Myocyte (in vitro differentiated cells): ENCODE measurements at regions not wholly inside any gene's neighbourhood (a gene's known extent, or its start where the extent isn't known, plus 50 kb on each side); places are given as distances from the start of the nearest gene placed in this dataset.

ENCODE experiments used
- DNase-seq: peaks from one replicate; pipeline ENCODE4 v3.0.0-alpha.2; 2012; ENCODE audit warnings: low read depth

DNA sequence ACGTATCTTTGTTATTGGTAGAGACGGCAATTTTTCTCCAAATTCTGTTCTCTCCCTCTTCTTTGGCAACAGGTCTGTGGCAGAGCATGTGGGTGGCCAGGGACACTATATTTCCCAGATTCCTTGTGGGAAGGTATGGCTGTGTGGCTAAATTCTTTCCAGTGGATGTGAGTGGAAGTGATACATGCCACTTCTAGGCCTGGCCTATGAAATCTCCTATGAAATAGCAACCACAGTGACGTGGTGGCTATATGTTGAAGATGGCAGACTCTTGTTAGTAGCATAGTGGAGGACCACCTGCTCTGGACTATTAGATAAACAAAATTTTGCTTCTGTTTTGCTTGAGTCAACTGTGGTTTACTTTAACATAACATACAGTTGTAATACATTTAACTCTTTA lies 243.3 kb downstream of the IL20RB start:
- DNase-seq: no peak

DNA sequence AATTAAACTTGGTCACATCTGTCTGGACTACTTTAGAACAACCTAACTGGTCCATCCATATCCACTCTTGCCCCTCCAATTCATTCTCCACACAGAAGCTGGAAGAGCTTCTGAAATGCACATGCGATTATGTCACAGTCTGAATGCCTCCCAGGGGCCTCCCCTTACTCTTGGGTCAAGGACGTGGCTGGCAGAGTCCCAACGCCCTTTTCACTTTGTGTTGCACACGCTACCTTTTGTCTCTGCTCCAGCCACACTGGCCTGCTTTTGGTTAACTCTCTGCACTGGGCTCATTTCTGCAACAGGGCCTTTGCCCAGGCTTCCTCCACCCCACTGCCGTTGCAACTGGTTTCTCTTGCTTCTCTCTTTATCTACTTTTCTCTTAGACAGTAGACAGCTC lies 245.2 kb downstream of the IL20RB start:
- no peak for DNase-seq

DNA sequence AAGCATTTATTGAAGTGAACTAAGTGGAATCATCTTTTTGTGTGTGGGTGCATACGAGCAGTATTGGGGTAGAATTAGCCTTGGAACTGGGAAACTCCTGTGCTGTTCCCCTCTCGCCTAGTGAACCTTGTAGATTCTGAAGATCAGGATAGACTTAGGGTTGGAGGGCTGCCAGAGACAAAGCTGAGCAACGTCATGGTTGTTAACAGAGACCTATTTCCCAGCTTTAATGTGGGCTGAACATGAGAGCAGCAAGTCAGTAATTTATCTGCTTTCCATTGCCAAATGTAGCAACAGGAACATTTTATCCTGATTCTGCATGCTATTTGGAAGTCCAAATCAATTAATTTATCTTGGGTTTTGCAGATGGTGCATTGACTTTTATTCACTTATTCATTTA lies 246.6 kb downstream of the IL20RB start:
- DNase-seq: no peak

DNA sequence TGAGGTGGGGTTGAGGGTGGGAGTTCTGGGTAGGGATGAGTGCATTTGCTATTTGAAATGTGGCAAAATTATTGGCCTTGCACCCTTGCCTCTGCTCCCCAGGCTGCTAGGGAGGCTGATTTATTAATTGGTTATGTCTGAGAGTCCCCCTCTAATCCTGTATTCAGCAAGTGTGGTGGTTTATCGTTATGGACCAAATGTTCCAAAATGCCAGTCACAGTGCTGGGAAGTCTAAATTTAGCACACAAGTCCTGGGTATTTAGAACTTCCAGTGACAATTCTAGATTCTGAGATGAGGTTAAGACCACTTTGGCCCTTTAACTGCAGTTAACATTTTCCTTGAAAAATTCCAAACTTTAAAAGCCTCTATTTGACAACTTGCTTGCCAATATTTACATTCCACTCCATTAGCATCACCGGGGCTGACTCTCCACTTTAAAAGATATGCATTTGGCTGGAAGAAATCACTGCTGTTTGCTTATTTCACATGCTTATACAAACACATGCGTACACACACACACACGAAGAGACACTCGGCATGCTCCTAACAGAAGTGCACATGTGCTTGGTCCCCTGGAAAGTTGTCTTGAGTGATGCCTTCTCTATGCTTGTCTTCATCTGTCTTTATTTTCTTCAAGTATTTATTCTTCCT lies 247.7 kb downstream of the IL20RB start:
- no peak for DNase-seq

DNA sequence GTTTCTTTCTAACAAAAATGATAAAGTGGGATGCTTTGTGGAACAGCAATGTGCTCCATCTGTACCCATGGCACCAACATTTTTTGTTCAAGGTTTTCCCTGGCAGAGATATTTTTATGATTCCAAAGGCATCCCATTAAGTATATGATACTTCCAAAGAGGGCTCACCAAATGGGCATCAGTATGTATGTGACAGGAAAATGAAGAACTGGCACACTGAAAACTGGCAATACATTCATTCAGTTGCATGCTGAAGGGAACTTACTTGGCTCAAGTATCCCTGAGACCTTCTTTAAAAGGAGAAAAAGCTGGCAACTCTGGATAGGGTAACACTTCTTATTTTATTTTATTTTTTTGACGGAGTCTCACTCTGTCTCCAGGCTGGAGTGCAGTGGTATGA lies 249.8 kb downstream of the IL20RB start:
- no peak for DNase-seq

DNA sequence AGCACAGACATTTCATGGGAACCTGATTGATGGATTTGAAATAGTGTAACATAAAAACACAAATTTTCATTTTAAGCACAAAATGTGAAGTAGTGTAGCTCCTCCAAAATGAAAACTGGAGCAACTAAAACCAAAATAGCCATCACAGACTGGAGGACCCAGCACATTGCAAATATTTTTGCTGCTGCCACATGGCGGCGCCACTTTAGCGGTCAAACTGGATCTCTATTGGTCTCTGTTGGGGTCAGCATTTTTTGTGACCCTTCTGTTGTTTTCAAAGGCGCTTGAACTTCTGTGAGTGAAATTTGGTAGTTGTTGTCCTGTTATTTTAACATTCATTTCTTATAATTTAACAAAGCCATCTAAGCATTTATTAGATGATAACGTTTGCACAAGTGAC lies 259.9 kb downstream of the IL20RB start:
- DNase-seq: no peak

DNA sequence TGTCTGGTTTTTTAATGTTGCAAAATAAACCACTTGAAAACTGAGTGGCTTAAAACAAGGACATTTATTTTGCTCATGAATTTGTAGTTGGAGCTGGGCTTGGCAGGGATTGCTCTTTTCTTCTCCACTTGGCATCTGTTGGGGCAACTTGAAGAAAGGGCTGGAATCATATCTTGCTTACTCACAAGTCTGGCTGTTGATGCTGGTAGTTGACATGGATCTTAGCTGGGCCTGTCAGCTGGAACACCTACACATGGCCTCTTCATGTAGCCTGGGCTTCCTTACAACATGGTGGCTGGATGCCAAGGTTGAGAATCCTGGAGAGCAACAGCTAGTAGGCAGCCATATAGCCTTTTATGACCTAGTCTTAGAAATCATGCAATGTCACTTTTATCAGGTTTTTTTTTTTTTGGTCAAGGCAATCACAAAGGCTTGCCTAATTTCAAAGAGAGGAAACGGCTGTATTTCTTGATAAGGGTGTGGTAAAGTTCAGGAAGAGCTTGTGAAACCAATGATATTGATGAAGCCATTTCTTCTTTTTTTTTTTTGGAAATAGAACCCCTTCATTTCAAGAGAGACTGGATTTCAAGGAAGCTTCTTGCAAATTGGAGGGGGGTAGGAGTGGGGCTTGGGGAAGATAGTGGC lies 262.1 kb downstream of the IL20RB start:
- DNase-seq: no peak

- DNase-seq: no peak
Measured at GRCh38 chr3:137222736-137223225, 265.0 kb downstream of the IL20RB start.

- no peak for DNase-seq
Measured at GRCh38 chr3:137224464-137224863, 266.7 kb downstream of the IL20RB start.

DNA sequence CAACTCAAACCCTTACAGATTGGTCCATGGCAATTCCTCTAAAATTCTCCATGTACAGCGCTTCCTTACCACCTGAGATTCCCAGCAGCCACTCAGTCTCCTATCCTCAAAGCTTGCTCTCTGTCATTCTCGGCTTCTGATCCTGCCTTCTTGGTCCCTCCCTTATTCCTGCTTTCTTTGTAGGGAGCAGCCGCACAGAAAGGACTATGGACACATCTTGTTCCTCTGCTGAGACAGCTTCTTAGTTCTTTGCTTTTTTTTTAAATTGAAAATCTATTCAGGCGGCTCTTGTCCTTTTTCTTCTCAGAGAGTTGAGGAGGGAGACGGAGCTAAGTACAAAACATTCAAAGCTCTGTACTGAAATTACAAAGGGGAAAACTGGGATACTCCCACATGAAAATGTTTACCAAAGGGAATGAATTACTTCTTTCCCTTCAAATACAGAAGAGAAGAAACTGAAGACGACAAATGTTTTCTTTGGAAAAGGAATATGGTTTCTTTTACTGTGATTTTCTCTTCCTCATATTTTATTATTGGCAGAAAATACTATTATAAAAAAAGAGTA lies 285.1 kb downstream of the IL20RB start:
- no peak for DNase-seq

DNA sequence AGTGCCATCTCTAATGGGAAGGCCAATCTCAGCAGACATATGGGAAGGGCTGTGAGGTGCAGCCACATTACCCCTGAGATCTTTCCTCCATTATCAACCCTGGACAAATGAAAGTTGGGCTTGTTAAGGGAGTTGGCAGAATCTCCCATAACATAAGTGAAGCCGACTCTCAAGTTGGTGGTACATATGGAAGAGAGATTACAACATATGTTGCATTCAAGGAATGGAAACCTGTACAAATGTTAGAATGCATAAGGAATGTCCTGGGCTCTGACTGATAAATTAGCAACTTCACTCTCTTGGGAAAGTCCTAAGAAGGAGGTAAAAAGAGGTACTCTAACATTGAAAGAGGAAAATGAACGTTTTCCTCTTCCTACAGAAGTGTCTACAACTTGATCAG lies 288.7 kb downstream of the IL20RB start:
- no peak for DNase-seq

GRCh38 chr3:137249311-137249940 lies 291.6 kb downstream of the IL20RB start:
- no peak for DNase-seq

DNA sequence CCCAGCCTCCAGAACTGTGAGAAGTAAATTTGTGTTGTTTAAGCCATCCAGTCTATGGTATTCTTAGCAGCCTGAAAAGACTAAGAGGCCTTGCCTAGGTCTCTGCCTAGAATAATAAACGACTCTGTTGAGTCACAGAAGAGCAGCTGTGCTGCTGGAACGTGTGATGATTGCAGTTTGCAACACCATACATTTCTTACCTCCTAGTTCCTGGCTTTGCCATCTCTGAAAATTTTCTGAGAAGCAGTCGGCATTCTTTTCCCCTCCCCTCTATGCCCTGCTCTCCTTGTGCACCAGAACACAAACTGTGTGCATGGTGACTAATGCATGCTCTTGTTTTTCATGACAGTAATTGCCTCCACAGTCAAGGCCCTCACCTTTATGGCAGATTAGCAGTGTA lies 301.3 kb downstream of the IL20RB start:
- no peak for DNase-seq

DNA sequence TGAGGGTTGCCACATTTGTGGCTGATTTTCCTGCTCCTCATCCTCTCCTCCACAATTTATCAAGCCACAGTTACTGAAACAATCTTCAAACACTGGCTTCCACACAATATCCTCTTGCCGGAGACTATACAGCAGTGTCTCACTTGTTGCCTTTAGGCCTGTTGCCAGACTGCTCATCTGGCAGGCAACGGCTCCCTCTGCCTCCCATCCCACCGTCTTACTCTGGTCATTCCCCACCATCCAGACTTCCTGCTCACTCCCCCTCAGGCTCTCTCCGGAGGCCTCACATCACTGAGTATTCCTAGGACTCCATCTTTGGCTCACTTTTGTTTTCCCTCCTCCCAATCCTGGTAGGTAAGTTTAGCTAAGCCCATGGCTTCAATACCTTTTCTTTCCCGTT lies 301.9 kb downstream of the IL20RB start:
- DNase-seq: no peak

DNA sequence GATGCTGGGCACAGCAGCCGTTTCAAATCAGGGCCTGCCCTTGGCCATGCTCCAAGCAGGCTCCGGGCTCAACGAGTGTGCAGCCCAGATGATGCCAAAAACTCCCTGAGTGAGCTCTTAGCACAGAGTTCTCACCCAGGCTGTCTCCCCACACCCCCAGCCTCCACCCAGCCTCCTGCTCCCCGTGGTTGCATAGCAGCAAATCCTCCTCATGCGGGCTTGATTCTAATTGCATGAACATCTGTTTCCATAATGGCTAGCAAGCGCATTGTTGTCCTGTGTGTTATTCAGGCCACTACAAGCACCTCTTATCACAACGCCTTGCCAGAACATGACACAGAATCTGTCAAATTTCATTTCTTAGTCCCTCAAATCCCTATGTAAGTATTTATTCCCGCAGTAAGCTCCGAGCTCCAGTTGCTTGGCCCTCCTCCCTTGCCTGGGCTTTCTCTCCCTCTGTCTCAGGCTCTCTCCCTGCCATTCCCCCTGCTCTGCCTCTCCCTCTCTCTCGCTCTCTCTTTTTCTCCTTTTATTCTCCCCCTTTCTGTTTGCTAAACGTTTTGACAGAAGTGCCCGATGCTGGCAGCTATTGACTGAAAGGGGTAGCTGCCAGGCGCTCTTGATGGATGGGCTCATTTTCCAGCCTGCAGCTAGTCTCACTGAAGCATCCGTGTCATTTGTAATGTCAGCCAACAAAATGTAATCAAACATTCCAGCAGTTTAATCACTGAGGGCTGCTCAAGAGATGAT lies 306.5 kb downstream of the IL20RB start:
- DNase-seq: no peak

DNA sequence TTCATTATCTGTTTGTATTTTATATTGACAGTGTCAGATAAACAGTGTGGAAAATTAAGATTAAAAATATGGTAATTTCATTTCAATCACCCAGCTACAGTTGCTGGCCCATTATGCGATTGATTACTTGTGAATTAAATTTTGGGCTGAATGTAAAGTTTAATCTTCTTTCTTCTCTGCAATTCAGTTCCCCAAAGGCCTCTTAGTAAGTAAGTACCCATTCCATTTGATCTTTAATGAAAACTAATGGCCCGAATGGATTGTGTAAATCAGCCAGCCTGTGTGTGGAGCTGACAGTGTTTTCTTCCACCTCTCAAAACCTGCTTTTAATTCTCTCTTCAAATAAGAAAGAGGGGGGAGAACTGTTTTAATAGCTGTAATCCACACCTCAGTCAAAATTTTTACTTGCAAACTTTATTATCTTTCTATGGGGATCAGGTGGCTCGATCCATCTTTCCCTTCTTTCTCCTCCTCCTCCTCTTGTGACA lies 307.1 kb downstream of the IL20RB start:
- DNase-seq: no peak

DNA sequence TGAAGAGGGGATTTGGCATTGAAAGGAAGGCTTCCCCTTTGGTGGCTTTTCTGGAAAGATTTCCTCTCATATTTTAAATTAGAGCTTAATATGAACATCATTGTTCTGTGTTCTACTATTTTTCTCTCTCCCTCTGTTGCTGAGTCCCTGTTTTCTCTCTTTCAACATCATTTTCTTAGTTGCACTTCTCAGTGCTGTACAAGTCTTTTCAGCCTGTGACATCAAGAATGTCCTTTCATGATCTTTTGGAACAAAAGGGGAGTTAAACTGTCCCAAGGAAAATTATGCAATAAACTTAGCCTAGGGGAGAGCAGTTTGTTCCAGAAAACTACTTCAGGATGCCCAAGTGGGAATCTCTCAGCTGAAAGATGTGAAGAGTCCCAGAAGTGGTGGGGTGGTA lies 325.1 kb downstream of the IL20RB start:
- DNase-seq: no peak

DNA sequence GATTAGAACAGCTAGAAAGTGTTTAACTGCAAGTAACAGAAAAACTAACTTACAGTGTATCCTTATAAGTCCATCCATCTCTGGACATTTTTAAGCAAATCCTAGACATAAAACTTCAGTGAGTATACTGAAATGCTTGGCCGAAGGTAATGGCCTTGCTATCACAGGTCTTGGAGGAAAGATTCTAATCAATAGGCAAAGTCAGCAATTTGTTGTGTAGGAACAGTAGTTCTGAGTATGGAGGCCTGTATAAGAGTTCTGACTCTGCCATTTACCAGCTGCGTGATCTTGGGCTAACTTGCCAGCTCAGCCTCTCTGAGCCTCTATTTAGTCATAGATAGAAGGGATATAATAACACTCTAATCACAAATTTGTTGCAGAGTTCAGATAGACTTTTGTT lies 328.1 kb downstream of the IL20RB start:
- no peak for DNase-seq

- no peak for DNase-seq
Measured at GRCh38 chr3:137293086-137293485, 335.3 kb downstream of the IL20RB start.

DNA sequence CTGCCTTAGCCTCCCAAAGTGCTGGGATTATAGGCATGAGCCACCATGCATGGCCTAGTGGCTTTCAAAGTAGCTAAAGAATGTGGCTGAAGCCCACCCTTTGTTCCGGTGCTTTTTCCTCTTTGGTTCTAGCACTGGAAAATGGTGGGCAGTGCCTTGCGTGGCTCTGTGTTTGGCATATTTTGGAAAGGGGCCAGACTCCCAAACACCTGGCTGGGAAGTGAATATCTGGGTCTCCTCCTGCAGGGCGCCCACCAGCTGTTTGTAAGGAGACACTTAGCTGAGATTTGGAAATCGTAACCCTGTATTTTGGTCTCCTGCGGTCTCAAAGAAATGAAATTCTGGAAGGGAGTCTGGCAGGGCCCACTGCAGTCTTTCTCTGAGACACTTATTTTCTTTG lies 336.4 kb downstream of the IL20RB start:
- DNase-seq: no peak

- DNase-seq: no peak
Measured at GRCh38 chr3:137294839-137295238, 337.1 kb downstream of the IL20RB start.

- DNase-seq: no peak
Measured at GRCh38 chr3:137295336-137295735, 337.6 kb downstream of the IL20RB start.
